GM21367 (cell line): ENCODE measurements at regions not wholly inside any gene's neighbourhood (a gene's known extent, or its start where the extent isn't known, plus 50 kb on each side); places are given as distances from the start of the nearest gene placed in this dataset.

ENCODE experiments used
- ATAC-seq: cut with Tn5 transposase; IDR thresholded peaks from one replicate; pipeline ENCODE4 v1.9.1; 2021; ENCODE audit not compliant: unreplicated experiment

DNA sequence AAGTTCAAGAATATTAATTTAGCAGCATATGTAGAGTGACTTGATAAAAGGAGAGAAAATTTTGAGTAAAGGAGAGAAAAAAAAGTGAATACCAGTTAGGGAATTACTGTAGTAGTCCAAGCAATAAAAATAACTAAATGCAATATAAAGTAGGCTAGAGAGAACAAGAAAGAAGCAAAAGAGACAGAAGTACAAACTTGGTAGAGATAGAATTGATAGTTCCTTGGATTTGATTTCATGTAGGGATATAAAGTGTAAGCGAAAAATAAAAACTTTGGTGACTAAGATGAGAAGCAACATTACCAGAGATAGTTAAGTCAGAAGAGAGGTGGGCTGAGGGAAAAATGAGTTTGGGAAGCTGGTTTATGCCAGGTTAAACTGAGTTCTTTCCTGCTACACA is 252.4 kb downstream of the SEC23A start:
- no peak for ATAC-seq

DNA sequence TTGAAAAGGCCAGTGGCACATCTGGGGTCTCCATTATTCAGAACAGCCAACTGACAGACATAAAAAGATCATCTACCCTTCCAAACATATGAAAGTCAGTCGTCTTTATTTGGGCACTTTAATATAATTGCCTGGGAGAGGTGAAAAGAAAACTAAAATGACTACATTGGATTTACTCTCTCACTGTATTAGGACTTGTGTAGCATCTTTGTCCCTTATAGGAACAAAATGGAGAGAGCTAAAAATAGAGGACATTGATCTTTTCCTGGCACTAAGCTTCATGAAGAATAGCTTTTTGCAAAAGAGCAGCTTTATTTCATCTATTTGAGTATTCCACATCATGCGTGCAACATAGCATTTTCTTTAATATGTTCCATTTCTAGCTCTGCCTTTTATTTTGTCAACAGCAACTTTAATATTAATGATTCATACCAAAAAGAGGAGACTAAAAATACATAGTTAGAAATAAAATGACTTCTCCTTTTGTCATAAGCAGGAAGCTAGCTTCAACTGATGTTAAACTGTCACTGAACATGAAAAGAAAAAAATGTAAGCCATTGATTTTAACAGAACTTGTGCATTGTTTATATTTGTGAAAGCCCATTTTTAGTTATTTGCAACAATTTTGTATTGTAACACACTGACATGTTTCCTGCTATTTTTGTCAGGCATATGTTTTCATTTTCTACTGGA is 254.6 kb downstream of the SEC23A start:
- ATAC-seq, result no peak

DNA sequence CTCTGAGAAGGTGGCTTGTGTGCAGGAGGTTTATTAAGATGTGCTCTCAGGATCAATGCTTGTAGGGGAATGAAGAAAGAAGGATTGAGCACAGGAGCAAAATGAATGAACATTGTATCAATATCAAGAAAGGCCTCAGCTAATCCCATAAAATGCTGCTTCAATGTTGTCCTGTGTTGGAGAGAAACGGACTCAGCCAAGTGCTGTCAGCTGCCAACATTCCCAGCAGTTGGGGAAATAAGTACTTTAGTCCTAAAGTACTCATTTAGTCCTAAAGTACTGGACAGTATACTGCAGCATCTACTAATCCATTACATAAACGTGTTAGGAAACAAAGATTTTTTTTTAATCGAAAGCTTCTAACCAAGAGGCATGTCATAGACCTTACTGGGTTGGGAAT is 255.9 kb downstream of the SEC23A start:
- no peak for ATAC-seq

DNA sequence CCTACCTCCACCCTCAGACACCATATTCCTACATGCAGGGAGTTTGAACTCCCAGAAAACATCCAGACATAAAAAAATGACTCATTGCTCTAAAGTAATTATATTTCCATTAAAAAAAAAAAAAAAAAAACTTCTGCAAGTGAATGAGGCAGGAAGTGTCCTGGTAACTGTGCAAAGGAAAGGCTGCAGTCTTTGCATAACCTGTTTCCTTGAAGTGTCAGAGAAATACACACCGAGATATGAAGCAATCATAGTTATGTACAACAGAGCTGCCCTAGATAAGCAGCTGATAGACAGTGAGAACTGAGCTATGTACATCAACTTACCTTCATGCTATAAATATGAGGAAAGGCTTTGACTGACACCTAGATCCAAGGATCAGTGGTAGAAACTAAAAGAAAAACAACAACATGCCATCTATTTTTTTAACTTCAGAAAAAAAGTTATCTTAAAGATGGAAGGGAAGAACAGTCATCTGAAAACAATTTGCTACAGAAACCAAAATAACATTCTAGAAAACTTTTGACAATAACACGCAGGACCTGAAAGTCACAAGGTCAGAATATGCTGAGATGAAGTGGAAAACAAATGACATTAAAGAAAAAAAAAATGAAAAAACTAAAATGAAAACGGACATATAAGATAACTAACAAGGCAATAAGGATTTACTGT is 263.2 kb downstream of the SEC23A start:
- ATAC-seq, result no peak

DNA sequence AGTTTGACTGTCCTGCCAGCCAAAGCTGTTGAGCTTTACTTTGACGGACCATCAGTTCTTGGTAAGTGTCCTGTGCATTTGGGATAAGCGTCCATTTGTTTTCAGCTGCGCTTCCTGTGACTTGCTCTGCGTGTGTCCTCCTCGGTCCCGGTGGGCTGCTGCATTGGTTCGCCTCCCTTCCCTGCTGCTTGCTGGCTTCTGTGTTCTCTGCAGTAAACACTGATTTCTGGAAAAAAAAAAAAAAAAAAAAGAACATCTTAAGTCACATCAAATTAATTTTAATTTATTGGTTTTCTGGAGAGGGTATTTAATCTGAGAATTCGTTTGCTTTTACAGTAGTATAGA is 264.1 kb downstream of the SEC23A start:
- ATAC-seq, result no peak

DNA sequence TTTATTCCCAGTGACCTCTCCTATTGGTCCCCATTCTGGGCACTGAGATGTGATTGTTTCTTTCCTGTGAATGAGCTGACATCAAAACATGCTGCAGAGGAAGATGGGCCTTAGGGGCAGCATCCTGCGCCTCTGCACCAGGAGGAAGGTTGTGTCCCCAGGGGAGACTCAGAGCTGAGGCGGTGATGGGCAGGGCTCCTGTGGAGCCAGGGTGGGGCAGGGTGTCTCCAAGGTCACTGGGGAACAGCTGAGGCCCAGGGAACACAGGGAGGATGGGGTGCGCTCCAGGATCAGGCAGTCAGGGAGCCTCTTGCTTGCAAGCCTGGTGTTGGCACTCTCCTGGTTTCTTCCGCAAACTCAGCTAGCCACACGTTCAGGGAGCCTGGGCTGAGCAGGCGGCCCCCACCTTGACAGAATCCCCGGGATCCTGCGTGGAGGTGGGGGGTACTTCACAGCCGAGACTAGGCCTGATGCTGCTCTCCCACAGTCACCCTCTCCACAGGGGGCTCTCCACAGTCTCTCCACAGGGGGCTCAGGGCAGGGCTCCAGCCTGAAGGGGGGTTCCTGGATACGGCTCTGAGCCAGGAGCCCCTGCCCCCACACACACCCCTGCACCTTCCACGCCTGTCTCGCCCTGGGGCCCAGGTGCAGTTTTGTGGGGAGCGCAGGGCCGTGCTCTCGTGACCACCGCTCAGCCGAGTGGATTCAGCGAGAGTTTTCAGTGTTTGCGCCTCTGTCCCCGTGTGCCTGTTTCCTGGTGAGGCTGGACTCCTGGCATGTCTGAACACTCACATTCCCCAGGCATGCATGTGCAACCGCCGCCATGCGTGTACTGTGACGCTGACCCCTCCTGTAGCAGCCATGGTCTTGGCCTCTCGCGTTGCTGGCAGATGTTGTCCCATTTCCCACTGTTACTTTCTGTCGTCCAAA is 264.7 kb downstream of the SEC23A start:
- ATAC-seq, result no peak

DNA sequence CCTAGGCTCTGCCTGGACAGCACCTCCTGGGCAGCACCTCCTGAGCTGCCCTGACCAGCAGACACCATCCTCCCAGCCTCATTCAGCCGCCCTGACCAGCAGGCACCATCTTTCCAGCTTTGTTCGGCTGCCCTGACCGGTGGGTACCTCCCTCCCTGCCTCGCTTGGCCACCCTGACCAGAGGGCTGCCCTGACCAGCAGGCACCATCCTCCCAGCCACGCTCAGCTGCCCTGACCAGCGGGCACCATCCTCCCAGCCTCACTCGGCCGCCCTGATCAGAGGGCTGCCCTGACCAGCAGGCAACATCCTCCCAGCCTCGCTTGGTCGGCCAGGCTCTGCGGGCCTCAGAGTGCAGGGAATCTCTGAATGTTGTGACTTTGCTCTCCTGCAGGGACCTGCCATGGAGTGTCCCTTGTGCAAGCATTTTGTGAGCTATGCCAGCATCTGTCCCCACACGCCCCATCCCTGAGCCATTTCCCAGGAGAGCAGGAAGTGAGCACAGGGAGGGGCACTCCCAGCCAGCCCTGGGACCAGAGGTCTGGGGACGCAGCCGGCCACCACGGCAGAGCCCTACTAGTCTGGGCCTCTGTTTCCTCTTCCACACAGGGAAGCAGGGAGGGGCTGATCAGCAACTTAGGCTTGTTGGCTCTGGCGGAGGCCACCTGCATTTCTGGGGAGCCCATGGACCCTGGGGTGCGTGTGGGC is 265.5 kb downstream of the SEC23A start:
- no peak for ATAC-seq

DNA sequence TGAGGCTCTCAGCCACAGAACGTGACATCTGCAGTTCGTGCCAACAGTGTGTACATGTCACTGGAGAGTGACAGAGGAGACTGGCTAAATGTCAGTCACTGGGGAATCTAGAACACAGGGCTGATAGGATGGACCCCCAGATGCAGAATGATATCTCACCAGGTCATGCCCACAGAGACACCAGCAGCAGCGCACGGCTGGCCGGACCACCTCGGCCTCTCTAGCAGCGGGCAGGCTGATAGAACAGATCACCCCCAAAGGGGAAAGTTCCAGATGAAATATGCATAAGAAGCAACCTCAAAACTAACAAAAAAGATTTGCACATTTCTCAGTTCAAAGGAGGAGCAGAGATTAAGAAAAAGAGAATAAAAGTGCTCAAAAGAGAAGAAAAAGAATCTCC is 266.5 kb downstream of the SEC23A start:
- no peak for ATAC-seq

DNA sequence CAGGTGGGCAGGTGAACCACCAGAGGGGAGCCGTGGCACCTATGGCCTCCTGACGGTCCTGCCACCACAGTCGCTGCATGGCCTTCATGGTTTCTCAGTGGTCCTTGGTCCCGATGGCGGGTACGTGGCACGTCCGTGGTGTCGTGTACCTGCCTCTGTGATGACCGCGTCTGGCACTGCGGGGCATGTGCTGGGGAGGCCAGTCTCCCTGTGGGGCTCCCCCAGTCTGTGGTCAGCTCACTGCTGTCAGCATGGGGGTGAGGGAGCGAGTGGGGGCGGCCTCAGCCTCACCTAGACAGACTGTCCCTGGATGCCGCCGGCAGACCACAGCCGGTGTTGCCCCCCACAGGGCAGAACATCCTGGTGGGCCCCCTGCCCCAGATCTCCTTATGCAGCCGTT is 267.2 kb downstream of the SEC23A start:
- ATAC-seq, result no peak

DNA sequence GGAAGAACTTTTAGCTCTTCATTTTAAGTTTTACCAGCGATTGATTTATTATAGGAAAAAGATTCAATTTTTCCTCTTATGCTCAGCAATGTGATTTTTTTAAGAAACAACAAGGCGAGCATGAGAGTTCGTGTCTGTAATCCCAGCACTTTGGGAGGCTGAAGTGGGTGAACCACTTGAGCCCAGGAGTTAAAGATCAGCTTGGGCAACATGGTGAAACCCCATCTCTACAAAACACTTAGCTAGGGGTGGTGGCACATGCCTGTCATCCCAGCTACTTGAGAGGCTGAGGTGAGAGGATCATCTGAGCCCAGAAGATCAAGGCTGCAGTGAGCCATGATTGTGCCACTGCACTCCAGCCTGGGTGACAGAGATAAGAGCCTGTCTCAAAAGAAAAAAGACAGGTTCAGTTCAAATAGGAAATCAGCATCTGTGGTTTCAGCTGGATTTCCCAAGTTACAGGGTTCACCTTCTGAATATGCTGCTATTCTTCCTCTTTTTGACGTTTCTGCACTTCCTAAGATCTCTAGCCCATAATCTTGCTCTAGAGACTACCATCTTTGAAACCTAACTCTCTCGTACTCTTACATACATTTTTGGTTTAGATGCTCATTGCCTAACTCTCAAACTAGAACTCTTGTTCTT is 274.7 kb downstream of the SEC23A start:
- ATAC-seq, result no peak

DNA sequence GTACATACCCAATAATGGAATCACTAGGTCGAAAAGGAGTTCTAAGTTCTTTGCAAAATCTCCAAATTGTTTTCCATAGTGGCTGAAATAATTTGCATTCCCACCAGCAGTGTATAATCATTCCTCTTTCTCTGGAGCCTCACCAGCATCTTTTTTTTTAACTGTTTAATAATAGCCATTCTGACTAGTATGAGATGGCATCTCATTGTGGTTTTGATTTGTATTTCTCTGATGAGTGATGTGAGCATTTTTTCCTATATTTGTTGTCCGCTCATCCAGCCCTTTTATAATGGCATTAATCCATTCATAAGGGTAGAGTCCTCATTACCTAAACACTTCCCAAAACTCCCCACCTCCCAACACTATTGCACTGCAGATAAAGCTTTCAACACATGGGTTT is 278.3 kb downstream of the SEC23A start:
- ATAC-seq, result no peak

DNA sequence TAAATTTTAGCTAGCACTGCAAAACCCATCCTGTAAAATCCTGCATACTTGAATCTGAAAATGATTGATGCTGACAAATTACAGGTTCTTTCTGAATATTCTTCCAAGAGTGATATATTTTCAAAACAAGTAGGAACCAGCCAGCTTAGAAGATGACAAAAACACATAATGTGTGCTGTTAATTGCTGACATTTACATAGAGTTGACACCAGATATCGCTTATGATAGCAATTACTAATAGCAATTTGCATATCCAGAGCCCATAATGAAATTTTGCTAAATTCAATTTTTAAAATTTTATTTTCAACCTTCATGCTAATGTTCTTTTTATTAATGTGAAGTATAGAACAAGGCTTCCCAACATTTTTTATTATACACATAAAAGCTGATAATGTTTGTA is 284.5 kb downstream of the SEC23A start:
- ATAC-seq, result no peak

DNA sequence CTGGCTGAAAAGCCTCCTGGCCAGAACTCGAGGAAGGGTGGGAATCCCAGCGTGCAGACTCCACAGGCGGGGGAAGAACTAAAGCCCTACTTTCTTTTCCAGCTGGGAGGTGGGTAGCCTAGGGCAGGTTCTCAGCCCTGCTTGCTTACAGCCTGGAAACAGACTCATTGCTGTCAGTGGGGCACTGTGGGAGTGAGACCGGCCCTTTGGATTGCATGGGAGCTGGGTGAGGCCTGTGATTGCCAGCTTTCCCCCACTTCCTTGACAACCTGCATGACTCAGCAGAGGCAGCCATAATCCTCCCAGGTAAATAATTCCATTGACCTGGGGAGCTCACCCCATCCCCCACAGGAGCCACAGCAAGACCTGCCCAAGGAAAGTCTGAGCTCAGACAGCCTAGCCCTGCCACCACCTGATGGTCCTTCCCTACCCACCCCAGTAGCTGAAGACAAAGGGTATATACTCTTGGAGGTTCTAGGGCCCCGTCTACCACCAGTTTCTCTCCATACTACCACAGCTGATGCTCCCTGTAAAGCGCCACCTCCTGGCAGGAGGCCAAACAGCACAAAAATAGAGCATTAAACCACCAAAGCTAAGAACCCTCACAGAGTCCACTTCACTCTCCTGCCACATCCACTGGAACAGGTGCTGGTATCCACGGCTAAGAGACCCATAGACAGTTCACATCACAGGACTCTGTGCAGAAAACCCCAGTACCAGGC is 294.1 kb downstream of the SEC23A start:
- no peak for ATAC-seq

DNA sequence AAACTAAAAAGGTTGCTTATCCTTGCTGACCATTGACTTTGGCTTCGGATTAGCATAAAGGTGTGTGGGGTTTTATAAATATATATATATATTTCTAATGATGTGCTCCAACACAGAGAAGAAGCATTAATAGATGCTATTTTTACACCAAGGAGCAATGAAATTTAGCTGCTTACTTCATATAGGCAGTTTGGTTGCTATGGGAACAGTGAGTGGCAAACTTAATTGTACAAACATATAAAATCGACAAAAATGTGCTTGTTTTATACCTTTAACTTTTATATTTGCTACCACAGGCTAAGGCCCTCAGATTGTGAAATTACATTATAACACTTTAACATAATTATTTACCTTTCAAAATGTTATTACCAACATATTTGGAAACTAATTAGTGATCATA is 303.4 kb downstream of the SEC23A start:
- no peak for ATAC-seq

DNA sequence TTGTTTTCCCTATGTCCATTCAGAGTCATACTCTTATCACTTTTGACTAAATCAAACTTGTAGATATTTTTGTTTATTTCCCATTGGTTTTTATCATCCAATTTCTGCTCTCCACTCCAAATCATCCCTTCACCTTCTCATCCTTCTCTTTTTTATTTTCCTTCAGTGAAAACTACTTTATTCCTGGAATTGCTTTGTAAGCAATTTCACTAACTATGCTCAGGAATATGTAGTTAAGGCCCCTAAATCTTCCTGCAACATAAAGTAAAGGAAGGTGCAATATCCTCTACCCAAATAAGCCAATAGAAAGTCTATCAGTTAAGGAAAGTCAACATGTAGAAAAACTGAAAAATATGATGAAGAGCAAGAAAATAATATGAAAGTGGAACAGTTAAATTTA is 308.4 kb downstream of the SEC23A start:
- ATAC-seq, result no peak

DNA sequence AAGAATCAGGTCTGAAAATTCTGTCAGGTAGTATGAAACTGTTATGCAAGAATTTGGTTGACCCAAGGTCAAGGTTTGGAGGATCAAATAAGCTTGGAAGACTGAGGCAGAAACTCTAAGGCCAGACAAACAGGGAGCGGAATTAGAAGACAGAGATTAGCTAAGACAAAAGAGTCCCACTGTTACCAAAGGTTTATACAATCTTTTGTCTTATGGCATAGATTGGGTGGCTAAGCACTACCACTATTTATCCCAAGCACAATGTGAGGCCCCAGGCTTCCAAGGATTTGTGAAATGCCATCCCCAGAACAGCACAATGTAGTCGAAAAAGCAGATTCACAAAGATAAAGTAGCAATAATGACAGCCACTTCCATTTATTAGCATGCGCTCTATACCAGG is 311.2 kb downstream of the SEC23A start:
- no peak for ATAC-seq

DNA sequence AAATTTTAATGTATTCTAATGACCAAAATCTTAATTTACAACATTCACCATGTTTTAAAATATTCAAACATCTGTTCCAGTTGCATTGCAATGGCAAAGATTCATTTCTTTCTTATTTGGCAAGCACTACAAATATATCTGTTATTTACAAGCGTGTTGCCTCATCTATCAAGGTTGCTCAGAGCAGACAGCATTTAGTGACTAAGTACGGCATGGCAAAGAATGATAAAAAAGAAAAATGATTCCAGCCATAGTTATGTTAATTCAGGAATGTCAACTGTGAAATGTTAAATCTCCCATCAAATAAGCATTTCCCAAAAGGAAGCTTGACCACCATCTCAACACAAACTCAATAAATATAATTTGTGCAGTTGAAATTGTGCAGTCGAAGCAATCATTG is 312.1 kb downstream of the SEC23A start:
- ATAC-seq, result no peak

DNA sequence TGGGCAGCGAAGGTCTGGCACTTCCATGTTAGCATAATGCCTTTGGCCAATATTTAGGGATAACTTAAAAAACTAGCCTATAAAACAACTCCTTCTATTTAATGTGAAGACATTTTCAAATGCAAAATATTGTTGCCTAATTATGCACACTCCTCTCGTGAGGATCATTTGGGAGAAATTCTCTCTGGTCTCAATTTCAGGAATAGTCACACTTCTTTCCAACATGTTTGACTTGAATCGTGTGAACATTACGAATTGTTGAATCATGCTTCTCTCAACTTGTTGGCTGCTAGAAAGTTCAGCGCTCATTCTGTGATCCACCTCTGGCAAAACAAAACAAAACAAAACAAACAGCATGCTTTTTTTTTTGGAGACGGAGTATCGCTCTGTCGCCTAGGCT is 313.2 kb downstream of the SEC23A start:
- ATAC-seq, result no peak

DNA sequence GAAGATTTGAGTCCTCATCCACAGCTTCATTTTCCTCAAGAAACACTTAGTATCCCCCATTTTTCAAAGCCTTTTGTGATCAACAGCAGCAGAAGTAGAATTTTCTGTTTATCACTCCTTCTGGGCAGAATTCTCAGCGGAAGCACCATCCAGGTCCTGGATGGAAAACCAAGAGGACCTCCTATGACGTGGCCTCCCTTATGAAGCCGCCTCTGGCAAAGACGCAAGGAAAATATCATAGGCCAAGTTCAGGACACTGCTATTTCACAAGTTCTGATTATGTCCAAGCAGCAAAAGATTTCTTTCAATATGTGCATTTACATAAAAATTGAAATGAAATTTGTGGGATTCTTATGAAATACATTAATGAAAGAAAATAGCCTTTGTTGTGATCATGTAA is 315.0 kb downstream of the SEC23A start:
- no peak for ATAC-seq

DNA sequence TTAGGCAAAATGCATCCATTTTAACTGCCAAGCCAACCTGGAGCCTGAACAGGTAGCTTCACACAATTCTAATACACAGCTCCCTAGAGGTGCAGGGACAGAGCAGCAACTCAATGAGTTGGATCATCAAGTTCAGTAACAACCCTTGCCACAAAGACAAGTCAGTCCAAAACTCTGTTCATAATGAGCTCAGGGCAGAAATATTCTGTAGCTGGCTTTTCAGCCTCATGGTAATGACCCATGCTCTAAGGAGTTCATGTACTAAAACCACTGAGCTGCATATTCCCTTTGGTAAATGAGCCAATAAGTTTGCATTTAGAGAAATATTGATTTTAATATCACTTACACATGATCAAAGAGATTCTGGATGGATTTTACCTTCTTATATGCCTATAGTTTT is 316.1 kb downstream of the SEC23A start:
- ATAC-seq, result no peak
